IMR-90 (cell line): ENCODE measurements at regions not wholly inside any gene's neighbourhood (a gene's known extent, or its start where the extent isn't known, plus 50 kb on each side); places are given as distances from the start of the nearest gene placed in this dataset.

Experiments used
- ATAC-seq: fragments of 200-7000 bp; cut with Tn5 transposase; 2 replicates; pipeline ENCODE4 v1.9.1; 2020; ENCODE audit warnings: low read depth, mild to moderate bottlenecking, moderate library complexity
- BruUV-seq: library from RNA; stranded (reverse); fragments of 400-500 nt; replicated peaks from 2 replicates; lab custom pipeline; 2021; lab: Mats Ljungman, UMichigan
- CTCF ChIA-PET: fragments of 300-600 bp; formaldehyde crosslinking; extraction: SDS; loops from one replicate; lab custom pipeline; 2021; ENCODE audit warnings: antibody characterized with exemption; lab: Yijun Ruan, JAX
- POLR2A ChIA-PET: fragments of 300-600 bp; sonication (Branson Sonifier 250); formaldehyde crosslinking; loops from one replicate; lab custom pipeline; 2022; ENCODE audit warnings: antibody characterized with exemption; ENCODE audit not compliant: unreplicated experiment; lab: Charles Lee
- DNase-seq: peaks from one replicate; pipeline ENCODE4 v3.0.0; 2013
- H2AFZ ChIP-seq: replicated peaks from 2 replicates; pipeline ENCODE3; 2013; ENCODE audit warnings: low read length, mild to moderate bottlenecking; ENCODE audit not compliant: poor library complexity
- H2AK5ac ChIP-seq: 2 replicates; pipeline ENCODE4 v1.6.1; 2013; ENCODE audit warnings: low read depth, low read length, inconsistent platforms
- H2AK9ac ChIP-seq: replicated peaks from 2 replicates; pipeline ENCODE3; 2013; ENCODE audit warnings: mild to moderate bottlenecking, low read depth, low read length, moderate library complexity; ENCODE audit not compliant: poor library complexity
- H2BK120ac ChIP-seq: 2 replicates; pipeline ENCODE4 v1.6.1; 2013; ENCODE audit warnings: low read depth, low read length, inconsistent platforms
- H2BK15ac ChIP-seq: 3 replicates; pipeline ENCODE4 v1.6.1; 2013; ENCODE audit warnings: low read depth, low read length, inconsistent platforms
- H2BK20ac ChIP-seq: 2 replicates; pipeline ENCODE4 v1.6.1; 2013; ENCODE audit warnings: low read depth, mild to moderate bottlenecking, inconsistent platforms, low read length, moderate library complexity
- H2BK5ac ChIP-seq: 2 replicates; pipeline ENCODE4 v1.6.1; 2013; ENCODE audit warnings: mild to moderate bottlenecking, low read depth, low read length, inconsistent platforms; ENCODE audit not compliant: poor library complexity, severe bottlenecking
- H3K14ac ChIP-seq: replicated peaks from 2 replicates; pipeline ENCODE4 v1.6.1; 2013; ENCODE audit warnings: low read depth, low read length, inconsistent platforms
- H3K18ac ChIP-seq: 2 replicates; pipeline ENCODE4 v1.6.1; 2013; ENCODE audit warnings: low read depth, low read length, control low read depth
- H3K23ac ChIP-seq: 2 replicates; pipeline ENCODE4 v1.6.1; 2013; ENCODE audit warnings: low read depth, low read length, inconsistent platforms
- H3K27ac ChIP-seq: 2 replicates; pipeline ENCODE4 v1.5.1; 2013; ENCODE audit warnings: mild to moderate bottlenecking, control low read depth, low read length; ENCODE audit not compliant: insufficient read depth
- H3K27me3 ChIP-seq: 2 replicates; pipeline ENCODE4 v1.6.1; 2013; ENCODE audit warnings: low read length; ENCODE audit not compliant: control insufficient read depth, insufficient read depth
- H3K36me3 ChIP-seq: 2 replicates; pipeline ENCODE4 v1.6.1; 2013; ENCODE audit warnings: low read length, mixed read lengths; ENCODE audit not compliant: control insufficient read depth, insufficient read depth
- H3K4ac ChIP-seq: 2 replicates; pipeline ENCODE4 v1.6.1; 2013; ENCODE audit warnings: low read depth, low read length, inconsistent platforms
- H3K4me1 ChIP-seq: 2 replicates; pipeline ENCODE4 v1.6.1; 2013; ENCODE audit warnings: low read length, mixed read lengths; ENCODE audit not compliant: control insufficient read depth, insufficient read depth
- H3K4me2 ChIP-seq: 2 replicates; pipeline ENCODE4 v1.6.1; 2013; ENCODE audit warnings: low read depth, mild to moderate bottlenecking, control low read depth, low read length, moderate library complexity
- H3K4me3 ChIP-seq: 2 replicates; pipeline ENCODE4 v1.5.1; 2013; ENCODE audit warnings: low read depth, mild to moderate bottlenecking, control low read depth, low read length, moderate library complexity; ENCODE audit not compliant: insufficient read depth
- H3K56ac ChIP-seq: 2 replicates; pipeline ENCODE4 v1.6.1; 2013; ENCODE audit warnings: low read length, inconsistent platforms; ENCODE audit not compliant: insufficient read depth; ENCODE audit errors: extremely low read depth
- H3K79me1 ChIP-seq, 2 experiments: 2 replicates each; pipeline ENCODE4 v1.6.1; 2013; ENCODE audit warnings: low read length in 2 of 2, inconsistent platforms in 1 of 2, low read depth in 1 of 2
- H3K9ac ChIP-seq: 2 replicates; pipeline ENCODE4 v1.6.1; 2013; ENCODE audit warnings: low read depth, low read length, control low read depth
- H3K9me1 ChIP-seq: 2 replicates; pipeline ENCODE4 v1.6.1; 2013; ENCODE audit warnings: low read length, inconsistent platforms; ENCODE audit not compliant: insufficient read depth
- H3K9me3 ChIP-seq: 2 replicates; pipeline ENCODE4 v1.6.1; 2013; ENCODE audit warnings: low read length; ENCODE audit not compliant: control insufficient read depth, insufficient read depth
- H4K20me1 ChIP-seq: 2 replicates; pipeline ENCODE4 v1.6.1; 2013; ENCODE audit warnings: low read length, inconsistent platforms; ENCODE audit not compliant: insufficient read depth
- H4K5ac ChIP-seq: 2 replicates; pipeline ENCODE4 v1.6.1; 2013; ENCODE audit warnings: mild to moderate bottlenecking, low read depth, low read length, control low read depth
- H4K8ac ChIP-seq, 2 experiments: 2 replicates each; pipeline ENCODE4 v1.6.1; 2013; ENCODE audit warnings: low read depth in 2 of 2, low read length in 2 of 2, control low read depth in 1 of 2, inconsistent platforms in 1 of 2
- H4K91ac ChIP-seq: 2 replicates; pipeline ENCODE4 v1.6.1; 2013; ENCODE audit warnings: low read depth, low read length, inconsistent platforms; ENCODE audit not compliant: insufficient read depth
- CEBPB ChIP-seq: IDR thresholded peaks from 2 replicates; pipeline ENCODE4 v1.6.1; 2012; ENCODE audit warnings: low read depth, low read length, improper control_type of control experiment
- CHD1 ChIP-seq: IDR thresholded peaks from 2 replicates; pipeline ENCODE4 v1.6.1; 2012; ENCODE audit warnings: low read depth, low read length, improper control_type of control experiment
- CTCF ChIP-seq: conservative IDR thresholded peaks from 2 replicates; pipeline ENCODE4 v1.5.1; 2012; ENCODE audit warnings: mild to moderate bottlenecking, low read depth, low read length, improper control_type of control experiment
- FOS ChIP-seq: fragments of 150-350 bp; IDR thresholded peaks from 2 replicates; pipeline ENCODE4 v1.6.1; 2016; ENCODE audit warnings: low read depth, low read length
- NFE2L2 ChIP-seq: fragments of 150-350 bp; IDR thresholded peaks from 2 replicates; pipeline ENCODE4 v1.6.1; 2016; ENCODE audit warnings: low read depth, mild to moderate bottlenecking, low read length
- POLR2A ChIP-seq: IDR thresholded peaks from 2 replicates; pipeline ENCODE4 v1.6.1; 2012; ENCODE audit warnings: mild to moderate bottlenecking, low read depth, low read length
- WGBS, 2 experiments: methylation state at CpG; one replicate each; pipeline versions ENCODE4 v1.1.5 to v1.1.7; 2013; ENCODE audit warnings: missing lambda C conversion rate in 2 of 2; ENCODE audit not compliant: insufficient read length in 1 of 2; ENCODE audit errors: extremely low coverage in 2 of 2; 5-methylcytosine and 5-hydroxymethylcytosine counted together
- dilution Hi-C: fragments of 300-500 bp; cut with HindIII; formaldehyde crosslinking; loops from one replicate; pipeline ENCODE4 v1.14.3; 2018; ENCODE audit warnings: low sequenced_read_pairs; ENCODE audit not compliant: unreplicated experiment
- in situ Hi-C: fragments of 300-500 bp; cut with MboI; formaldehyde crosslinking; loops from 3 replicates; pipeline ENCODE4 v1.14.3; 2019; ENCODE audit warnings: low sequenced_read_pairs, inconsistent platforms, mixed read lengths
- intact Hi-C: fragments of 100-400 bp; cut with micrococcal nuclease; formaldehyde crosslinking; loops from 2 replicates; pipeline ENCODE4 v1.10.0; 2022
- TF ChIP-seq, protein P1 (sequence below): fragments of 150-350 bp; IDR thresholded peaks from 2 replicates; pipeline ENCODE4 v1.6.1; 2016; ENCODE audit warnings: low read depth, mild to moderate bottlenecking, low read length, moderate library complexity, borderline replicate concordance

DNA sequence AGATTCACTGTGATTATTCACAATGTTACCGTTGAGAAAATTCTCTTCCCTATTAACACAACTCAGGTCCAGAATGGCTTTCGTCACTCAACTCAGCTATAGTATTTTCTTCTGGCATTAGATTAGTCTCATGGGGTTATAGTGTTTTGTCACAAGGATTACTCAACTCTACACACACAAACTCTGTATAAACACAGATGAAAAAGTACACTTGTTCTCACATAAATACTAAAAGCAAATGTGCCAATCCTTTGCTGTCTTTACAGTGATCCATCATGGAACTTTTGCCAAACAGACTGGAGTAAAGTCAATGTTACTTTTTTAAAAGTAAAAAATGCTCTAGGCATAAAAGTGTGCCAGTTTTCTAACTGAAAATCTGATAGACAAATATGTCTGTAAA, 267.6 kb downstream of the RBM43 start:
- Histone ChIP-seq H3K27me3 (no peaks in the 10 kb centered on the region), H2BK15ac (no peak overlapping the region), H3K9me1 (no peaks in the 10 kb centered on the region), H3K14ac (no peak overlapping the region), H2AK9ac (no peak overlapping the region), H3K18ac (no peak overlapping the region), H3K79me1 (no peaks in the 10 kb centered on the region), H4K91ac (no peak overlapping the region), H3K4ac (no peak overlapping the region), H2BK5ac (no peak overlapping the region), H3K9me3 (peaks cover 2% of the 10 kb centered on the region; the same call in 1 of the 2 replicates), H4K8ac (no peak overlapping the region), H3K56ac (no peak overlapping the region), H2BK120ac (no peak overlapping the region), H3K27ac (no peak overlapping the region), H3K23ac (no peak overlapping the region), H2AK5ac (no peak overlapping the region), H3K4me1 (peaks cover 3% of the 10 kb centered on the region; the same call in 1 of the 2 replicates), H2BK20ac (no peak overlapping the region), H4K5ac (no peak overlapping the region), H3K4me2 (no peak overlapping the region), H4K20me1 (no peaks in the 10 kb centered on the region), H3K36me3 (no peaks in the 10 kb centered on the region), H3K4me3 (no peak overlapping the region), H3K9ac (no peak overlapping the region), H2AFZ (no peak overlapping the region)
- no TSS peak for BruUV-seq
- intact Hi-C loops (no loop called here), in situ Hi-C loops (no loop called here), dilution Hi-C loops (no loop called here)
- no CpG with 5 or more reads among the region's 2 CpGs for WGBS, 2 experiments
- DNase-seq (peak; percentile 74), ATAC-seq (peak; percentile 56)
- ChIA-PET POLR2A (no interaction called here), CTCF (interaction anchor here (0.9 kb wide), 1 partner anchor 25 kb away, joined by 4 read pairs; no protein-coding TSS in a partner anchor)
- TF ChIP-seq CTCF (no peak), FOS (no peak), NFE2L2 (no peak), POLR2A (no peak), CEBPB (no peak), CHD1 (no peak)
- TF ChIP-seq, protein P1, sequence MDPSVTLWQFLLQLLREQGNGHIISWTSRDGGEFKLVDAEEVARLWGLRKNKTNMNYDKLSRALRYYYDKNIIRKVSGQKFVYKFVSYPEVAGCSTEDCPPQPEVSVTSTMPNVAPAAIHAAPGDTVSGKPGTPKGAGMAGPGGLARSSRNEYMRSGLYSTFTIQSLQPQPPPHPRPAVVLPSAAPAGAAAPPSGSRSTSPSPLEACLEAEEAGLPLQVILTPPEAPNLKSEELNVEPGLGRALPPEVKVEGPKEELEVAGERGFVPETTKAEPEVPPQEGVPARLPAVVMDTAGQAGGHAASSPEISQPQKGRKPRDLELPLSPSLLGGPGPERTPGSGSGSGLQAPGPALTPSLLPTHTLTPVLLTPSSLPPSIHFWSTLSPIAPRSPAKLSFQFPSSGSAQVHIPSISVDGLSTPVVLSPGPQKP: no peak
